ENCODE measurements at regions not wholly inside any gene's neighbourhood (a gene's known extent, or its start where the extent isn't known, plus 50 kb on each side); places are given as distances from the start of the nearest gene placed in this dataset.

- no peak for ATAC-seq
- Histone ChIP-seq H3K9ac (ENCODE audit: insufficient read depth in 1 of 2, low read depth in 2 of 2, low read length in 2 of 2) (no peak overlapping the region), H3K9me1 (ENCODE audit: control insufficient read depth, insufficient read depth, low read length) (no peaks in the 10 kb centered on the region), H3K27me3 (ENCODE audit: control insufficient read depth in 2 of 2, insufficient read depth in 2 of 2, low read length in 2 of 2) (no peaks in the 10 kb centered on the region), H3K4me2 (ENCODE audit: insufficient read depth, low read length) (no peak overlapping the region), H3K9me3 (replicated peaks; ENCODE audit: control insufficient read depth, insufficient read depth, low read depth, low read length) (no peaks in the 10 kb centered on the region), H2AFZ (ENCODE audit: low read depth, low read length) (no peak overlapping the region), H3K4me3 (no peak overlapping the region), H4K20me1 (replicated peaks; ENCODE audit: control insufficient read depth, insufficient read depth, low read length) (no peaks in the 10 kb centered on the region), H3K27ac (ENCODE audit: extremely low read depth, low read depth, low read length) (no peak overlapping the region), H3K79me2 (ENCODE audit: control insufficient read depth, insufficient read depth, low read length) (no peaks in the 10 kb centered on the region), H3K4me1 (replicated peaks in 1 of 2; ENCODE audit: control insufficient read depth in 2 of 2, insufficient read depth in 2 of 2, low read length in 2 of 2) (no peaks in the 10 kb centered on the region), H3K36me3 (ENCODE audit: control insufficient read depth, insufficient read depth, low read length) (no peaks in the 10 kb centered on the region)
- intact Hi-C loops (cut with micrococcal nuclease) (no loop called here), in situ Hi-C loops (cut with MboI) (no loop called here)
- CTCF ChIA-PET (ENCODE audit: low intra/inter-chr PET ratio), result no interaction called here
- POLR2A ChIA-PET, result no interaction called here
- no TSS peak for BruUV-seq (replicated peaks)
- no peak for FAIRE-seq
- DNase-seq (ENCODE audit: extremely low read depth in 1 of 4, low spot score in 3 of 4), result no peak
- TF ChIP-seq SMAD4 (CRISPR knock-in tag; conservative IDR thresholded peaks at IDR 0.05) (no peak), ZNF764 (CRISPR knock-in tag; IDR thresholded peaks at IDR 0.05; ENCODE audit: low read depth) (no peak), NCOA2 (IDR thresholded peaks at IDR 0.05; ENCODE audit: partially characterized antibody in 2 of 2) (no peak), MCM2 (IDR thresholded peaks at IDR 0.05; ENCODE audit: low read depth) (no peak), ZSCAN29 (IDR thresholded peaks at IDR 0.05) (no peak), BCLAF1 (IDR thresholded peaks at IDR 0.05; ENCODE audit: borderline replicate concordance in 1 of 2, control insufficient read depth in 1 of 2, low read depth in 2 of 2, low read length in 1 of 2) (no peak), KAT7 (CRISPR knock-in tag; IDR thresholded peaks at IDR 0.05; ENCODE audit: borderline replicate concordance) (no peak), NR0B1 (IDR thresholded peaks at IDR 0.05; ENCODE audit: partially characterized antibody) (no peak), ETV6 (IDR thresholded peaks at IDR 0.05; ENCODE audit: borderline replicate concordance in 1 of 2, low read depth in 2 of 2, low read length in 1 of 2) (no peak), ETV6 (CRISPR knock-in tag; IDR thresholded peaks at IDR 0.05; ENCODE audit: borderline replicate concordance) (no peak), RBM22 (IDR thresholded peaks at IDR 0.05; ENCODE audit: low read depth, low read length, poor library complexity, severe bottlenecking) (no peak), FIP1L1 (IDR thresholded peaks at IDR 0.05; ENCODE audit: low read depth, low read length, poor library complexity, severe bottlenecking) (no peak)
- TF ChIP-seq, protein P1, sequence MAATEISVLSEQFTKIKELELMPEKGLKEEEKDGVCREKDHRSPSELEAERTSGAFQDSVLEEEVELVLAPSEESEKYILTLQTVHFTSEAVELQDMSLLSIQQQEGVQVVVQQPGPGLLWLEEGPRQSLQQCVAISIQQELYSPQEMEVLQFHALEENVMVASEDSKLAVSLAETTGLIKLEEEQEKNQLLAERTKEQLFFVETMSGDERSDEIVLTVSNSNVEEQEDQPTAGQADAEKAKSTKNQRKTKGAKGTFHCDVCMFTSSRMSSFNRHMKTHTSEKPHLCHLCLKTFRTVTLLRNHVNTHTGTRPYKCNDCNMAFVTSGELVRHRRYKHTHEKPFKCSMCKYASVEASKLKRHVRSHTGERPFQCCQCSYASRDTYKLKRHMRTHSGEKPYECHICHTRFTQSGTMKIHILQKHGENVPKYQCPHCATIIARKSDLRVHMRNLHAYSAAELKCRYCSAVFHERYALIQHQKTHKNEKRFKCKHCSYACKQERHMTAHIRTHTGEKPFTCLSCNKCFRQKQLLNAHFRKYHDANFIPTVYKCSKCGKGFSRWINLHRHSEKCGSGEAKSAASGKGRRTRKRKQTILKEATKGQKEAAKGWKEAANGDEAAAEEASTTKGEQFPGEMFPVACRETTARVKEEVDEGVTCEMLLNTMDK (IDR thresholded peaks at IDR 0.05; ENCODE audit: borderline replicate concordance, insufficient read depth, low read depth, low read length, poor library complexity, severe bottlenecking), result no peak
- TF ChIP-seq, protein P2, sequence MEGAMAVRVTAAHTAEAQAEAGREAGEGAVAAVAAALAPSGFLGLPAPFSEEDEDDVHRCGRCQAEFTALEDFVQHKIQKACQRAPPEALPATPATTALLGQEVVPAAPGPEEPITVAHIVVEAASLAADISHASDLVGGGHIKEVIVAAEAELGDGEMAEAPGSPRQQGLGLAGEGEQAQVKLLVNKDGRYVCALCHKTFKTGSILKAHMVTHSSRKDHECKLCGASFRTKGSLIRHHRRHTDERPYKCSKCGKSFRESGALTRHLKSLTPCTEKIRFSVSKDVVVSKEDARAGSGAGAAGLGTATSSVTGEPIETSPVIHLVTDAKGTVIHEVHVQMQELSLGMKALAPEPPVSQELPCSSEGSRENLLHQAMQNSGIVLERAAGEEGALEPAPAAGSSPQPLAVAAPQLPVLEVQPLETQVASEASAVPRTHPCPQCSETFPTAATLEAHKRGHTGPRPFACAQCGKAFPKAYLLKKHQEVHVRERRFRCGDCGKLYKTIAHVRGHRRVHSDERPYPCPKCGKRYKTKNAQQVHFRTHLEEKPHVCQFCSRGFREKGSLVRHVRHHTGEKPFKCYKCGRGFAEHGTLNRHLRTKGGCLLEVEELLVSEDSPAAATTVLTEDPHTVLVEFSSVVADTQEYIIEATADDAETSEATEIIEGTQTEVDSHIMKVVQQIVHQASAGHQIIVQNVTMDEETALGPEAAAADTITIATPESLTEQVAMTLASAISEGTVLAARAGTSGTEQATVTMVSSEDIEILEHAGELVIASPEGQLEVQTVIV (CRISPR knock-in tag; IDR thresholded peaks at IDR 0.05; ENCODE audit: borderline replicate concordance), result no peak
These were observed 835.1 kb downstream of the EDEM1 start for GRCh38 chr3:6022621-6023020.
